Astrocyte (in vitro differentiated cells and primary cell): ENCODE measurements at regions not wholly inside any gene's neighbourhood (a gene's known extent, or its start where the extent isn't known, plus 50 kb on each side); places are given as distances from the start of the nearest gene placed in this dataset.

ENCODE experiments used
- DNase-seq: peaks from one replicate; pipeline ENCODE4 v3.0.0-alpha.2; 2010; ENCODE audit warnings: low read depth
- FAIRE-seq: peaks from 2 replicates; lab custom pipeline; 2011; peaks lifted over from hg19 to GRCh38; lab: Jason Lieb, UNC
- H2AFZ ChIP-seq: 2 replicates; pipeline ENCODE4 v1.6.0; 2012; ENCODE audit warnings: low read depth, low read length, inconsistent platforms
- H3K27ac ChIP-seq: 2 replicates; pipeline ENCODE4 v1.5.1; 2011; ENCODE audit warnings: low read depth, low read length, inconsistent platforms
- H3K27me3 ChIP-seq: 2 replicates; pipeline ENCODE4 v1.6.0; 2011; ENCODE audit warnings: low read length, inconsistent platforms; ENCODE audit not compliant: insufficient read depth
- H3K36me3 ChIP-seq: 2 replicates; pipeline ENCODE4 v1.5.1; 2011; ENCODE audit warnings: low read length, inconsistent platforms; ENCODE audit not compliant: insufficient read depth
- H3K4me1 ChIP-seq: 2 replicates; pipeline ENCODE4 v1.5.1; 2011; ENCODE audit warnings: low read length, inconsistent platforms; ENCODE audit not compliant: insufficient read depth
- H3K4me2 ChIP-seq: 2 replicates; pipeline ENCODE4 v1.6.0; 2012; ENCODE audit warnings: low read length, inconsistent platforms
- H3K4me3 ChIP-seq: 2 replicates; pipeline ENCODE4 v1.5.1; 2011; ENCODE audit warnings: low read depth, mild to moderate bottlenecking, low read length, inconsistent platforms; ENCODE audit not compliant: insufficient read depth
- H3K79me2 ChIP-seq: 2 replicates; pipeline ENCODE4 v1.6.0; 2012; ENCODE audit warnings: mild to moderate bottlenecking, low read length, inconsistent platforms; ENCODE audit not compliant: insufficient read depth
- H3K9ac ChIP-seq: 2 replicates; pipeline ENCODE4 v1.6.0; 2012; ENCODE audit warnings: mild to moderate bottlenecking, low read length, inconsistent platforms
- H3K9me3 ChIP-seq: 2 replicates; pipeline ENCODE4 v1.5.1; 2012; ENCODE audit warnings: low read depth, mild to moderate bottlenecking, low read length, inconsistent platforms; ENCODE audit not compliant: insufficient read depth
- H4K20me1 ChIP-seq: 2 replicates; pipeline ENCODE4 v1.6.0; 2012; ENCODE audit warnings: low read length, inconsistent platforms; ENCODE audit not compliant: insufficient read depth
- H3K27ac Mint-ChIP-seq: one replicate; pipeline ENCODE4 v1.8.0; 2021; ENCODE audit warnings: mild to moderate bottlenecking, mixed read lengths; ENCODE audit not compliant: unreplicated experiment
- H3K27me3 Mint-ChIP-seq: one replicate; pipeline ENCODE4 v1.8.0; 2021; ENCODE audit warnings: low read depth, mixed read lengths; ENCODE audit not compliant: unreplicated experiment
- H3K36me3 Mint-ChIP-seq: one replicate; pipeline ENCODE4 v1.8.0; 2021; ENCODE audit warnings: low read depth, mixed read lengths; ENCODE audit not compliant: unreplicated experiment
- H3K4me1 Mint-ChIP-seq: one replicate; pipeline ENCODE4 v1.8.0; 2021; ENCODE audit warnings: low read depth, mixed read lengths; ENCODE audit not compliant: unreplicated experiment
- H3K4me3 Mint-ChIP-seq: one replicate; pipeline ENCODE4 v1.8.0; 2021; ENCODE audit warnings: mild to moderate bottlenecking, moderate library complexity, mixed read lengths; ENCODE audit not compliant: unreplicated experiment
- H3K9me3 Mint-ChIP-seq: one replicate; pipeline ENCODE4 v1.8.0; 2021; ENCODE audit warnings: mild to moderate bottlenecking, mixed read lengths; ENCODE audit not compliant: unreplicated experiment
- CTCF ChIP-seq: IDR thresholded peaks from 2 replicates; pipeline ENCODE4 v1.5.1; 2011; ENCODE audit warnings: low read depth, mild to moderate bottlenecking, inconsistent platforms, low read length, moderate library complexity; ENCODE audit not compliant: insufficient read depth
- EZH2 ChIP-seq: IDR thresholded peaks from 2 replicates; pipeline ENCODE4 v1.6.1; 2012; ENCODE audit warnings: mild to moderate bottlenecking, low read length, inconsistent platforms; ENCODE audit not compliant: insufficient read depth

- Histone ChIP-seq H3K4me3 (no peak overlapping the region), H3K9ac (no peak overlapping the region), H3K79me2 (no peaks in the 10 kb centered on the region), H3K4me1 (no peaks in the 10 kb centered on the region), H3K27ac (no peak overlapping the region), H2AFZ (no peak overlapping the region), H3K9me3 (no peaks in the 10 kb centered on the region), H4K20me1 (no peaks in the 10 kb centered on the region), H3K27me3 (no peaks in the 10 kb centered on the region), H3K36me3 (no peaks in the 10 kb centered on the region), H3K4me2 (no peak overlapping the region)
- Mint-ChIP-seq H3K9me3 (no peaks in the 10 kb centered on the region), H3K4me1 (no peaks in the 10 kb centered on the region), H3K27ac (no peak overlapping the region), H3K4me3 (no peak overlapping the region), H3K36me3 (no peaks in the 10 kb centered on the region), H3K27me3 (peaks cover 2% of the 10 kb centered on the region)
- DNase-seq = no peak
- TF ChIP-seq EZH2 = no peak
- TF ChIP-seq CTCF = no peak
- no peak for FAIRE-seq
Measured at GRCh38 chr3:132927896-132928295, 110.3 kb upstream of the TMEM108 start.

GRCh38 chr3:132926098-132926497, 112.1 kb upstream of the TMEM108 start:
- H3K4me3 Mint-ChIP-seq = no peak overlapping the region
- H3K4me2 ChIP-seq = no peak overlapping the region
- no peak for DNase-seq

More at GRCh38 chr3:132926098-132926497, 112.1 kb upstream of the TMEM108 start:
- H3K9me3 ChIP-seq = no peaks in the 10 kb centered on the region
- H3K27me3 ChIP-seq = no peaks in the 10 kb centered on the region
- no peaks in the 10 kb centered on the region for H3K79me2 ChIP-seq
- H3K4me1 ChIP-seq = no peaks in the 10 kb centered on the region
- H3K27me3 Mint-ChIP-seq = peaks cover 2% of the 10 kb centered on the region
- H3K27ac ChIP-seq = no peak overlapping the region
- no peaks in the 10 kb centered on the region for H3K36me3 ChIP-seq
- no peaks in the 10 kb centered on the region for H3K36me3 Mint-ChIP-seq
- H3K9ac ChIP-seq = no peak overlapping the region
- no peak overlapping the region for H3K27ac Mint-ChIP-seq
- no peaks in the 10 kb centered on the region for H4K20me1 ChIP-seq
- no peak overlapping the region for H2AFZ ChIP-seq
- H3K9me3 Mint-ChIP-seq = no peaks in the 10 kb centered on the region
- H3K4me1 Mint-ChIP-seq = no peaks in the 10 kb centered on the region
- TF ChIP-seq EZH2 (no peak), CTCF (no peak)
- H3K4me3 ChIP-seq = no peak overlapping the region
- FAIRE-seq = no peak
